ENCODE measurements at regions not wholly inside any gene's neighbourhood (a gene's known extent, or its start where the extent isn't known, plus 50 kb on each side); places are given as distances from the start of the nearest gene placed in this dataset.
"Not testable (repeated sequence)": the region's sequence is repeated elsewhere in the genome, so short reads cannot be mapped to it uniquely, and the experiment has no call there.

DNA sequence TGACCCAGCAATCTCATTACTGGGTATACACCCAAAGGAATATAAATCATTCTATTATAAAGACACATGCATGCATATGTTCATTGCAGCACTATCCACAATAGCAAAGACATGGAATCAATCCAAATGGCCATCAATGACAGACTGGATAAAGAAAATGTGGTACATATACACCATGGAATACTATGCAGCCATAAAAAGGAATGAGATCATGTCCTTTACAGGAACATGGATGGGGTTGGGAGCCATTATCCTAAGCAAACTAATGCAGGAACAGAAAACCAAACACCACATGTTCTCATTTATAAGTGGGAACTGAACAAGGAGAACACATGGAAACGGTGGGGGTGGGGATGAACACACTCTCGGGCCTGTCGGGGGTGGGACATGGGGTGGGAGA, 129.2 kb upstream of the STK26 start:
- DNase-seq (ENCODE audit: low read depth in 2 of 2): not testable (repeated sequence)

DNA sequence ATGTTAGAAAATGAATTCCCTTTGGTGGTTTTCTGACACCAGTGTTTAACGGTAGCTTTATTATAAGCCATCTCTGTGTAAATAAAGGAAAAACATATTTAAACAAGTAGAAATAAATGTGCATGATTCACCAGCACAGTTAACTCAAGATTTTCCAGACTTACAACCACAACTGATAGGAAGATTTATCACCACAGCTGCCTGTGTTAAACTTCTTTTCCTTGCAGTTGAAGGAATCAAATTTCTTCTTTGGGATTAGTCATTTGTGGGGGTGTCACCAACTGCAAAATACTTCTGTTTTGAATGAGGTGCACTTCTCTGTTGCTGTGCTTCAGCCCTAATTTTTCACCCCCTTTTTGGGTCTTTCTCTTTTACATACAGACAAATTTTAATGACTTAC, 128.1 kb upstream of the STK26 start:
- DNase-seq (ENCODE audit: low read depth in 2 of 2): no peak

- DNase-seq (ENCODE audit: low read depth in 2 of 2): no peak
These were observed 127.3 kb upstream of the STK26 start for GRCh38 chrX:131895807-131896206.

DNA sequence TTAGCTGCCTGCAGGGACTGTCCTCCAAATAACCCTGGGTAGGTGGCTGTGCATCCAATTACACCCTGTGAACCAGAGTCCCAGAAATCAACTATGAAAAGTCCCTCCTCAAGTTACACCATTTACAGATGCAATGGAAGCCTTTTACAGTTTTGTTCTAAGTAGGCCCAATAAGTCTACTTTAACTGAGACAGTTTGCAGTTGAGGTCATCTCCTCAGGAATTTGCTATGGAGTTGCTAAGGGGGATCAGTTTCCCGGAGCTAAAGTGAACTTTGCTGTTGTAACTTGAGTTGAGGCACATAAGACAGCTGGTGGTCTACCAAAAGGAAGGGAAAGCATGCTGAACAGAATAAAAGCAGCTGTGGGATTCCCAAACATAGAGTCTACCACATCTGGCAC, 121.6 kb upstream of the STK26 start:
- no peak for DNase-seq (ENCODE audit: low read depth in 2 of 2)

GRCh38 chrX:131907488-131908314, 115.4 kb upstream of the STK26 start:
- DNase-seq (ENCODE audit: low read depth in 2 of 2): no peak

- no peak for DNase-seq (ENCODE audit: low read depth in 2 of 2)
These were observed 112.5 kb upstream of the STK26 start for GRCh38 chrX:131910586-131910985.

DNA sequence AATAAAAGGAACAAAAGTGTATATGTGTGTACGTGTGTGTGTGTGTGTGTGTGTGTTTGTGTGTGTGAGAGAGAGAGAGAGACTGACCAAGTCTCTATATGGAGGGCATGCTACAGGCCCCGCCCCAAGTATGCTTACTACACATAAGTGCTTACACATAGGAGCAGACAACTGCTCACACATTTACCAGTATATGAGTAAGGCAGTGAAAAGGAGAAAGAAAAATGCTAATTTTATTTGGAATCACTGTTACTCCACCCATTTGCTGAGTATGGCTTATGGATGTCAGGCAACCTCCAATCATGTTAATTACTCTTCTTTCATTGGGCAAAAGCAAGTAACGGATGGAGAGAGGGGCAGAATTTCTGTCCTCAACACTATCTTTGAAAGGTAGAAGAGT, 107.6 kb upstream of the STK26 start:
- no peak for DNase-seq (ENCODE audit: low read depth in 2 of 2)

- DNase-seq (ENCODE audit: low read depth in 2 of 2): no peak
These were observed 105.5 kb upstream of the STK26 start for GRCh38 chrX:131917588-131917987.

DNA sequence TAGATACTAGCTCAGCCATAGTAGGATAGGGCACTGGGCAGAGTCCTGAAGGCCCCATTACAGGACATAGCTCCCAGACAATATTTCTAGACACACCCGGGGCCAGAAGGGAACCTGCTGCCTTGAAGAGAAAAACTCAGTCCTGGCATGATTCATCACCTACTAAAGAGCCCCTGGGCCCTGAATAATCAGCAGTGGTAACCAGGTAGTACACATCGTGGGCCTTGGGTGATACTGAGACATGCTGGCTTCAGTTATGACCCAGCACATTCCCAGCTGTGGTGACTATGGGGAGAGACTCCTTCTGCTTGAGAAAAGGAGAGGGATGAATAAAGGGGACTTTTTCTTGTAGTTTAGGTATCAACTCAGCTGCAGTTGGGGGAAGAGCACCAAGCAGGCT, 104.3 kb upstream of the STK26 start:
- no peak for DNase-seq (ENCODE audit: low read depth in 2 of 2)

GRCh38 chrX:131923614-131924250, 99.4 kb upstream of the STK26 start:
- DNase-seq (ENCODE audit: low read depth in 2 of 2): no peak

DNA sequence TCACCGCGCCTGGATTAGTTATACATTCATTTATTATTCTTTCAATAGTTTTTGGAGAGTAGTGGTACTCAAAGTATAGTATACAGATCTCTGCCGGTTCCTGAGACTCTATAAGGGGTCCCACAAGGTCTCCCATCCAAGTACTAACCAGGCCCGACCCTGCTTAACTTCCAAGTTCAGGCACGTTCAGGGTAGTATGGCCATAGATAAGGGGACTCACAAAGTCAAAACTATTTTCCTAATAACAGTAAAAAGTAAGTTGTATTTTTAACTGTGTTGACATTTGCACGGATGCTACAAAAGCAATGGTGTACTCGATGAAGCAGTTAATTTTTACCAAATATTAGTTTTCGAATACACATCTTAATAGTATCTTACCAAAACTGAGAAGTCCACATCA, 84.4 kb upstream of the STK26 start:
- no peak for DNase-seq (ENCODE audit: low read depth in 2 of 2)

DNA sequence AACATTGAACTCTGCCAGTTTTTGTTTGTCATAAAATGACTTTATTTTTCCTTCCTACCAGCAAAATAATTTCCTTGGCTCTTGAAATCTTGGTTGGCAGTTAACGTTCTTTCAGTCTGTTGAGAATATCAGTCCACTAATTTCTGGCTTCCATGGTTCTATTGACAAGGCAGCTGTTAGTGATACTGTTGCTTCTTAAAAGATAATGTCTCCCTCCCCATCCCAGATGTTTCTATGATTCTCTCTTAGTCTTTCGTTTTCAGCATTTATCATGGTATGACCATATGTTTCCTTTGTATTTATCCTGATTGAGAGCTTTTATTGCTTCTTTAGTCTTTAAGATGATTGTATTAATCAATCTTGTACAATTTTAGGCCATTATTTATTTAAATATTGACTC, 81.1 kb upstream of the STK26 start:
- no peak for DNase-seq (ENCODE audit: low read depth in 2 of 2)

DNA sequence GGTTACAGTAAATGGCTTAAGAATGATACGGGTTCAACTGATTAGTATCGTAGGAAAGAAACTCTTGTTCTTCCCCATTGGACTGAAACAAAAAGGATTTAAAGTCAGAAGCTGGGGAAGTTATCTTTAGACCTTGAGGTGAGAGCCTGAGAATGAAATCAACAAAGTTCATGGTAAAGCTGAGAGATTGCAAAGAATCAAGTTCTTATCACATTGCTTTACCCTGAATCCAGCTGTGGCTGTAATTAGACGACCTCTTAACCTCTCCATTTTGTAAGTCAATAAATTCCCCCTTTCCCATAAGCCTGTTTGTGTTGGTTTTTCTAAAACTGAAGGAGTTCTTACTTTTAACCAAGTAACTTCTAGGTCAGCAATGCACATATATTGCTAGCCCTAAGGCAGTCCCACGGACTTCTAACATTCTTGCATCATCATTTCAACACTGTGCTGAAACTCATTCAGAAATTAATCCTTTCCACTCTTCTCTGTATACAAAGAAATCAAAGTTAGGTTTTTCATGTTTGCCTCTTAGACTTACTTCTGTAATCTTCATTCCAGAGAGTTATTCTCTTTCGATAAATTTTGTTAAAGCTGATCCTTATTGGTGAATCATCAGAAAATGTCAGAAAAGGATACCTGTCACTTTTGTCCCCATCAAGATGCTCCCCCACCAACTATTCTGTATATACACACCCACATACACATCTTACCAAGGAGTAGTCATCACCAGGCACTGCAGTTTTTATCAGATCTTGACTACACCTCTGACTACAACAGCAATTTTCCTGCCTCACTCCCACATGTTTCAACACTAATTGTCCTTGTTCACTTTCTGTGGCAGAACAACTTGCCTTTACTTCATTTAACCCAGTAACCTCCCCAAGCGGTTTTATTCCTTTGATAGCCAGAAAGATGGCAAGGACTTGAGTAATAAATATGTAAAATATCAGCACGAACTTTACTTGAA, 77.9 kb upstream of the STK26 start:
- no peak for DNase-seq (ENCODE audit: low read depth in 2 of 2)

GRCh38 chrX:131951166-131951565, 71.9 kb upstream of the STK26 start:
- DNase-seq (ENCODE audit: low read depth in 2 of 2): no peak

DNA sequence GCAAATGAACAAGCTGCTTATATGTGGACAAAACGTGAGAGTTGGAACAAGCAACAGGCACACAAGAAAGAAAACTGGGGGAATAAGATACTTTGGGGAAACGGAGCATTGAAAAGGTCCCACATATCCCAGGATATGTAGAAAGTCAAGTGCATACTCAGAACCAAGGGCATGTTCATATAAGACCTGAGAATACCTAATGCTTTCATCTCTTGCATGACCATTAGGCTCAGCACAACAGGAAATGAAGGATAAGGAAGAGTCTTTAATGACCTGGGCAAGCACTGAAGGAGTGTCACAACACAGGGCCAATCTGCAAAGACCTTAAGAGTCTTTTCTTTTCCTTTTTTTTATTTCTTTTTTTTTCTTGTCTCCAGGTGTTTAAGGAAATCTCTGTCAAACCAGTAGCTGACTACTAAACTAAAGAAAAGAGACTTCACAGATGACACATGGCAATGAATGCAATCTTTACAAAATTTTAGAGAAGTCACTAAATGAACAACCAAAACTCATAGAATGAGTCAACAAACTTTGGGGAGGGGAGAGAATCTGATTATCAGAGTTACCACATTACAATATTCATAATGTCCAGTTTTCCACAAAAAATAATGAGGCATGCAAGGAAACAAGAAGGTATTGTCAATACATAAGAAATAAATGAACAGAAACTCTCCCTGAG, 67.9 kb upstream of the STK26 start:
- DNase-seq (ENCODE audit: low read depth in 2 of 2): no peak

DNA sequence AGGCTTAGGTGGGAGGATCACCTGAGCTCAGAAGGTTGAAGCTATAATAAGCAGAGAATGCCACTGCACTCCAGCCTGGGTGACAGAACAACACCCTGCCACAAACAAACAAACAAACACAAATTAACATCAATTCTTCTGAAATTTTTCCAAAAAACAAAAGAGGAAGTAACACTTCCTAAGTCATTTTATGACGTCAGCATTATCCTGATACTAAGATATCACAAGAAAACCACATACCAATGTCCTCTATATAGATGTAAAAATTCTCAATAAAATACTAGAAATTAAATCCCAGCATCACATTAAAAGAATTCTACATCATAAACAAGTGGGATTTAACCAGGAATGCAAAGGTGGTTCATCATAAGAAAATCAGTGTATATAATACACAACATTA, 64.4 kb upstream of the STK26 start:
- no peak for DNase-seq (ENCODE audit: low read depth in 2 of 2)

DNA sequence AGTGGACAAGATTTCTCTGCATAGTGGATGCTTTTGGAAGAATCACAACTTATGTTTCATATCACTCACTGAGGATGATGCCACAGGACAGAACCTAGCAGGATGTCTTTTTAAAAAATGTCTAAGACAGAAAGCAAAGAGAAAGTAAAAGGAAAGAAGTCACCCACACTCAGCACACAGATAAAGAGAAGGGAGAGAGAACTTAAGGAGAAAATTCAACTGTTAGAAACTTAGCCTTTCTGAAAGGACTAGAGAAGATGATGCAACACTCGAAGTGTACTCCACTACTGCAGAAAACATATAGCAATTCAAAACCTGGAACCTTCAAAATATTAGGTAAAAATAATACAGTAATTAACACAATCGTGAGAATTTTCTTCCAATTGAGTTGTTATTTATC, 52.8 kb upstream of the STK26 start:
- no peak for DNase-seq (ENCODE audit: low read depth in 2 of 2)
